SKM-1 treated with dmso at 0.1 percent for 144 hours (cell line): ENCODE measurements at regions not wholly inside any gene's neighbourhood (a gene's known extent, or its start where the extent isn't known, plus 50 kb on each side); places are given as distances from the start of the nearest gene placed in this dataset.

ENCODE experiments used
- DNase-seq: peaks from one replicate; lab custom pipeline; 2025; ENCODE audit not compliant: unreplicated experiment; lab: John Stamatoyannopoulos, UW

GRCh38 chr18:44602845-44603244, 77.8 kb upstream of the SETBP1 start:
- no peak for DNase-seq

- no peak for DNase-seq
These were observed 71.3 kb upstream of the SETBP1 start for GRCh38 chr18:44609181-44609941.

DNA sequence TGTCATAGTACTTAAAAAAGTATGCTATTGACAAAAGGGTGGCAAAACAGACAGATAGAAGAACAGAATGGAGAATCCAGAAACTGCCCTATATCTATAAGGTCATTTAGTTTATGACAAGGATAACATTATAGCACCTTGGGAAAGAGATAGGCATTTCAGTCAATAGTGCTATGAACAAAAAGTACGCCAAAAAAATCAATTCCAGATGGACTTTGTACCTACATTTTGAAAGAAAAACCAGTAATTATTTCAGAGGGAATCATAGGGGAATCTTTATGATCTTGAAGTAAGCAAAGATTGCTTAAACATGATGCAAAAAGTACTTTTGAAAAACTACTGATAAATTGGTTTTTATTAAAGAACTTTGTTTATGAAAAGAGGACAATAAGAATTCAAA, 59.9 kb upstream of the SETBP1 start:
- DNase-seq = no peak

- DNase-seq = no peak
These were observed 56.6 kb upstream of the SETBP1 start for GRCh38 chr18:44624052-44624451.

- no peak for DNase-seq
These were observed 55.3 kb upstream of the SETBP1 start for GRCh38 chr18:44625386-44625785.

GRCh38 chr18:44626236-44626635, 54.5 kb upstream of the SETBP1 start:
- DNase-seq = no peak

DNA sequence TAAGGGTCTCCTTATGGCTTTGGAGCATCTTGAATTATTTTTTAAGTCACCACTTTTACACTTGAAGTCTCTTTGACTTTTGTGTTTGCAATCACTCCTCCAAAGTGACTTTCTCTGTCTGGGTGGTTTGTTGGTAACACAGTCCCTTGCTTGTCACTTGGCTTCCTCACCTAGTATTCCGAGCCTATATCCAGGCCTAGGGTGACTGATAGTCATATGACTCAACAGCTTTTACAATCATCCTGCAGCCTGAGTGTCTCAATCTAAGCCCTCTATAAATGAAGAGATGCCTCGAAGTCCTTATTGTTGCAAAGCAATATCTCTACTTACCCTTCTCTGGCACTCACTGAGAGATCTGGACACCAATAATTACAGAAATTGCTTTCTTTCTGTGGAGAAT, 53.9 kb upstream of the SETBP1 start:
- no peak for DNase-seq

DNA sequence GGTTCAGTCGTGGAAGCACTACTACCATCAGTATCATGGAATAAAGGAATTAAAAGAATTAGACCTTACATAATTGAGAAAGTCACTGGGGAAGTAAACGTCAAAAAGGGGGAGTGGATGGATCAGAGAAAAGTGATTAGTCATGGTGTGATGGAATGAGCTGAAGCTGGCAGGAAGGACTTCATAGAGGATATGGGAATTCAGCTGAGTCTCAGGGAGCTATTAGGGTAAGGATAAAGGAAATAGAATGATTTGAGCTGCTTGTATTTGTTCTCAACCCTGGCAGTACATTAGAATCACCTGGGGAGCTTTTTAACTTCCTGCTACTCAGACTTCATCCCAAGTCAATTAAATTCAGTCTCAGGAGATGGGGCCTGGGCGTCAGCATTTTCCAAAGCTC, 53.4 kb upstream of the SETBP1 start:
- DNase-seq = no peak

- no peak for DNase-seq
These were observed 51.3 kb upstream of the SETBP1 start for GRCh38 chr18:44629406-44629805.

GRCh38 chr18:44630118-44630517, 50.6 kb upstream of the SETBP1 start:
- DNase-seq = no peak
